ENCODE measurements at regions not wholly inside any gene's neighbourhood (a gene's known extent, or its start where the extent isn't known, plus 50 kb on each side); places are given as distances from the start of the nearest gene placed in this dataset.
"Not testable (repeated sequence)": the region's sequence is repeated elsewhere in the genome, so short reads cannot be mapped to it uniquely, and the experiment has no call there.

DNA sequence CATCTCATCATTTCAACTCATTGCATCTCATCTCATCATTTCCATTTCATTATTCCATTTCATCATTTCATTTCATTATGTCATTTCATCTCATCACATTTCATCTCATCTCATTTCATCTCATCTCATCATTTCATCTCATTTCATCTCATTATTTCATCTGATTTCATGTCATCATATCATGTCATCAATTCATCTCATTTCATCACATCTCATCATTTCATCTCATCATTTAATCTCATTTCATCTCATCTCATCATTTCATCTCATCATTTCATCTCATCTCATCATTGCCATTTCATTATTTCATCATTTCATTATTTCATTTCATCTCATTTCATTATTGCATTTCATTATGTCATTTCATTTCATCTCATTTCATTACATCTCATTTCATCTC is 410.5 kb downstream of the ZNF33B start:
- intact Hi-C loops (cut with DNase I); DNase-seq (ENCODE audit: low spot score): not testable (repeated sequence)

DNA sequence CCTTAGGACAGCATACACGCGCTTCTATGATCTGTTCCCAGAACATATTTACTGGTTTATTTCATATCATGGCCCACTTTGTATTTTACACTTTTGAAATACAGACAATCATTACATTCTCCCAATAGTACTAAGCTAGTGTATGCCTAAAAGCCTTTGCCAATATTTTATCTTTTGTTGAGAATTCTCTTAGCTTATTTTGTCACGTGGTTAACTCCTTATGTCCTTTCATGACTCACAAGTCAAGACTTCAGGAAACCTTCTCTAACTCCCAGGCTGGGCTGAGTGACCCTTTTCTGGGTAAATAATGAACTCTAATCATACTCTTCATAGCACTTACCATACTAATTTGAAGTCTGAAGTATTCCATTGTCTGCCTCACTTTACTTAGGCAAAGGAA is 444.8 kb downstream of the ZNF33B start:
- intact Hi-C loops (cut with DNase I); DNase-seq (ENCODE audit: low spot score): not testable (repeated sequence)

DNA sequence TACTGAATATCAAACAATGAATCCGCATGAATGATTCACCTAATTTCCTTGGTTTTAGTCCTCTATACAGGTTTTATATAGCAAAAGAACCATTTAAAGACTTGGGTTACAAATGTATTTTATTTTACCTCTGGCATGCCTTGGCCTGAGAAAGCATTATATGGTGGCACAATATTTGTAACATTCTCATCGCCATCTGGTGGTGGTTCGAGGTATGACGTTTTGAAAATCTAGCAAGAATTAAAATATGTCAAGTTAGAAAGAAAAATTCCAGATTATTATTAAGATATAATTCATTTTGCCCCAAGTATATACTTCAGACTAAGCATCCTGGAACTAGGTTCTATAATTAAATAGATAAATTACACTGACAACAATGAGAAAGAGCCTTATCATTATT is 445.9 kb downstream of the ZNF33B start:
- intact Hi-C loops (cut with DNase I); DNase-seq (ENCODE audit: low spot score): not testable (repeated sequence)

DNA sequence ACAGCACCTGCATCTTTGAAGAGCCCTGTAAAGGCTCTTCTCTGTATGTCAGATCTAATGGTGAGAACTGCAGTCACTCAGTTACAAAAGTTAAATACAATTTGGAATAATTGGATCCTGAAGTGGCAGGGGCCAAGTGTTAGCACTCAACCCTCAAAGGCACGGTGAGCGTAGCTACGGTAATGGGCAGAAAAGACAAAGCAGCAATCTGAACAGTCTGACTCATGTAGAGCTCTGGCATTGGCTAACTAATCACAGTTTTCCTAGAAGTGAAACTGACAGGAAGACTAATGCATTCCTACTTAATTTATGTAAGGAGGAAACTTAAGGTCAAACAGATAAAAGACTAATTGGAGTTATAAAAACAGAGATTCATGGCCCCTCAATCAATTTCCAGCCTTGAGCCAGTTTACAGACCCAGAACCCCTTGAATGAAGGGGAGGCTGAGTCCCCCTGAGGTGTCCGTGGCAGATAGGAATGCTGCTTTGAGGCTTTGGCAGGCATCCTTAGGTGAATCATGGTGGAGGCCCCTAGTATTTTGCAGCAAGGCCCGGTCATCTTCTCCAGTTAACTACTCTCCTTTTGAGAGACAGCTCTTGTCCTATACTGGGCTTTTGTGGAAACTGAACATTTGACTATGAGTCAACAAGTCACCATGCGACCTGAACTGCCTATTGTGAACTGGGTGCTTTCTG is 450.7 kb downstream of the ZNF33B start:
- intact Hi-C loops (cut with DNase I); DNase-seq (ENCODE audit: low spot score): not testable (repeated sequence)

DNA sequence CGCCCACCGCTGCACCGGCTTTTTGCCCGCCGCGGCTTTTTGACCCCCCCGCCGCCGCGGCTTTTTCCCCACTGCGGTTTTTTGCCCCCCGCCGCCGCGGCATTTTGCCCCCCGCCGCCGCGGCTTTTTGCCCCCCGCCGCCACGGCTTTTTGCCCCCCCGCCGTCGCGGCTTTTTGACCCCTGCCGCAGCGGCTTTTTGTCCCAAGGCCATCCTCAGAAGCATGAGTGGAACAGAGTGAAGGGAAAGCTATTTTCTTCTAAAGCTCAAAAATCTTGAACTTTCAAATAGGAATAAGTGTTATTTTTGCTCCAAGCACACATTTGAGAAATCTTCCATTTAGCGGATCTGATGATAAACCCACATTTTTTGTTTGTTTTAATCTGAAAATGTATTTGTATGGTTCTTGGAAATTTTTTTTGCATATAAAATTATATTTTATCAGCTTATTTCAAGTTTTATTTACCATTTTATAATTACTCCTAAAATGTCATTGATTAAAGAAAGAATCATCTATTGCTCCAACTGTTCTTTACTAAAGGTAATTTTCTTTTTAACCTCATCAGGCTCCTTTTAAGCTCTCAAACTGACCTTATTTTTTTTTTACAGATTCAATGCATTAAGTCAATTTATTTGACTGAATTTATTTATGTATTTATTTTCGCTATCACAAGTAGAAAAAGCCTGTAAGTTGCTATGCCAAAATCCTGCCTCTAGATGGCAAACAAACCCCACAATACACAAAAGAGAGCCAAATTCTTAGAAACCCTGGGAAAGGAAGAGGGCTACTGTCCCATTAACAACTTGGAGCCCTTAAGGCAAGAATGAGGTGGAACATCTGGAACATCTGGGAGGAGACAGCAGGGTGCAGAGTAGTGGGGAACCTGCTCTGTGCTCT is 460.3 kb downstream of the ZNF33B start:
- intact Hi-C loops (cut with DNase I); DNase-seq (ENCODE audit: low spot score): not testable (repeated sequence)

DNA sequence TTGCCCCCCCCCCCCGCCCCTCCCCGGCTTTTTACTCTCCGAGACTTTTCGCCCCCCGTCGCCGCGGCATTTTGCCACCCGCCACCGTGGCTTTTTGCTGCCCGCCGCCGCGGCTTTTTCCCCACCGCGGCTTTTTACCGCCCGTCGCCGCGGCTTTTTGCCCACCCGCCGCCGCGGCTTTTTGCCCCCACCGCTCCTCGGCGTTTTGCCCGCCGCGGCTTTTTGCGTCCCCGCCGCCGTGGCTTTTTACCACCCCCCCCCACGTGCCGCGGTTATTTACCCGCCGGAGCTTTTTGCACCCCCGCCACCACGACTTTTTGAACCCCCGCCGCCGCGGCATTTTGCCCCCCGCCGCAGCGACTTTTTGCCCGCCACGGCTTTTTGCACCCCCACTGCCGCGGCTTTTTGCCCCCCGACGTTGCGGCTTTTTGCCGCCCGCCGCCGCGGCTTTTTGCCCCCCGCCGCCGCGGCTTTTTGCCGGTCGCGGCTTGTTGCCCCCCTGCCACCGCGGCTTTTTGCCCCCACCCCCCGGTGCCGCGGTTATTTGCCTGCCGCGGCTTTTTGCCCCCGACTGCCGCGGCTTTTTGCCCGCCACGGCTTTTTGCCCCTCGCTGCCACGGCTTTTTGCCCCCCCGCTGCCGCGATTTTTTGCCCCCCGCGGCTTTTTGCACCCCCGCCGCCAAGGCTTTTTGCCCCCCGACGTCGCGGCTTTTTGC is 461.1 kb downstream of the ZNF33B start:
- DNase-seq (ENCODE audit: low spot score), result no peak
- intact Hi-C loops (cut with DNase I), result no loop called here

DNA sequence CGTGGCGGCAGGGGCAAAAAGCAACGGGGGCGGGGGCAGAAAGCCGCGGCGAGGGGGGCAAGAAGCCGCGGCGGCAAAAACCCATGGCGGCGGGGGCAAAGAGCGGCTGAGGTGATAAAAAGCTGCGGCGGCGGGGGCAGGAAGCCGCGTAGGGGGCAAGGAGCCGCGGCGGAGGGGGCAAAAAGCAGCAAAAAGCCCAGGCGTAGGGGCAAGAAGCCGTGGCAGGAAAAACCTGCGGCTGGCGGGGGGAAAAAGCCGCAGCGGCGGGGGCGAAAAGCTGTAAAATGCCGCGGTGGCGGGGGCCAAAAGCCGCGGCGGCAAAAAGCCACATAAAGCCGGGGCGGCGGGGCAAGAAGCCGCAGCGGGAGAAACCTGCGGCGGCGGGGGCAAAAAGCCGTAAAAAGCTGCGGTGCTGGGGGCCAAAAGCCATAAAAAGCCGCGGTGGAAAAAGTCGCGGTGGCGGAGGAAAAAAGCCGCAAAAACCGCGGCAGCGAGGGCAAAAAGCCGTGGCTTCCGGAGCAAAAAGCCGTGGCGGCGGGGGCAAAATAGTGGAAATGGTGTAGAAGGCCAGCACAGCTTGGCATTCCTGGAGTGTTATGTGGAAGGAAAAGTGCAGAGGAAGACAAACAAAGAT is 487.8 kb downstream of the ZNF33B start:
- intact Hi-C loops (cut with DNase I), result no loop called here
- DNase-seq (ENCODE audit: low spot score), result no peak

DNA sequence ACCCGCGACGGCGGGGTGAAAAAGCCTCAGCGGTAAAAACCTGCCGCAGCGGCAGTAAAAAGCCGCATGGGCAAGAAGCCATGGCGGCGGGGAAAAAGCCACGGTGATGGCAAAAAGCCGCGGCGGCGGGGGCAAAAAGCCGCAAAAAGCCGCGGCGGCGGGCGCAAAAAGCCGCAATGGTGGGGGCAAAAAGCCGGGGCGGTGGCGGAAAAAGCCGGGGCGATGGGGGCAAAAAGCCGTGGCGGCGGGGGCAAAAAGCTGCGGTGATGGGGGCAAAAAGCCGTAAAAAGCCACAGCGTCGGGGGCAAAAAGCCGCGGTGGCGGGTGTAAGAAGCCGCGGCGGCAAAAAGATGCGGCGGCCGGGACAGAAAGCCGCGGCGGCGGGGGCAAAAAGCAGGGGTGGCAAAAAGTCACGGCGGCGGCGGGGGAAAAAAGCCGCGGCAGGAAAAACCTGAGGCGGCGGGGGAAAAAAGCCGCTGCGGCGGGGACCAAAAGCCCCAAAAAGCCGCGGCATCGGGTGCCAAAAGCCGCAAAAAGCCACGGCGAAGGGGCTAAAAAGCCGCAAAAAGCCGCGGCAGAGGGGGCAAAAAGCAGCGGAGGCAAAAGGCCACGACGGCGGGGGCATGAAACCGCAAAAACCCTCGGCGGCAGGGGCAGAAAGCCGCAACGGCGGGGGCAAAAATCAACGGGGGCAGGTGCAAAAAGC is 488.5 kb downstream of the ZNF33B start:
- intact Hi-C loops (cut with DNase I), result no loop called here
- no peak for DNase-seq (ENCODE audit: low spot score)

DNA sequence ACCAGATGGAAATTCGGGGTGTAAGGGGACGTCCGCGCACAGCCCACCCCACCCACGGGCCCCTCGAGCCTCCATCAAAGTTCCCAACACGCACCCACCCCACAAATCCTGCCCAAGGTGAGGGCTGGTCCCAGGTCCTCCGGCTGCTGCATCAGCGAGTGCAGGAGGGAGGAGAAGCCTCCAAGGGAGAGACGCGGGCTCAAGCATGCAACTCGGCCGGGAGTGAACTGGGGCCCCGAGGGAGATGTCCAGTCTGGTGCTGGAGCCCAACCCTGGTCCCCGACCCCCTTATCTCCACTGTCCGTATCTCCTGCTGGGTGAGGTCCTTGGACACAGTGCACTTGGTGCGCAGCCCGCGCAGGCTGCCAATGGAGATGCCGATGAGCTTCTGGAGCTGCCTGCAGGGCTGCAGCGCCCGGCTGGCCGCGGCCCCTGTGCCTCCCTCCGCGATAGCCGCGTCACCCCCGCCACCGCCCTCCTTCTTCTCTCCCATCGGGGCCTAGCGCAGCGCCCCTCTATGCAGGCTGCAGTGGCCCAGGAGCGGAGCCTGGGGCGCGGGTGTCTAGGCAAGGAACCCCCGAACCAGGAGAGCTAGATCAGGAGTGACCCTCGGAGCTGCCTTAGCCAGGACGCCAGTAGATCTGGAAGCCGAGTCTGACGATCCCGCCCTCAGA is 489.2 kb downstream of the ZNF33B start:
- intact Hi-C loops (cut with DNase I), result no loop called here
- peak; percentile 76 for DNase-seq (ENCODE audit: low spot score)

DNA sequence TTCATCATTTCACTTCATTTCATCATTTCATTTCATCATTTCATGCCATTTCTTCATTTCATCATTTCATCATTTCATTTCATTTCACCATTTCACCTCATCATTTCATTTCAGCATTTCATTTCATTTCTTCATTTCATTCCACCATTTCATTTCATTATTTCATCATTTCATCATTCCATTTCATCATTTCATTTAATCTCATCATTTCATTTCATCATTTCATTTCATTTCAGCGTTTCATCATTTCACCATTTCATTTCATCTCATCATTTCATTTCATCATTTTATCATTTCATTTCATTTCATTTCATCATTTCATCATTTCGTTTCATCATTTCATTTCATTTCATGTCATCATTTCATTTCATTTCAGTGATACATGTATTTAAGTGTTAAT is 492.2 kb downstream of the ZNF33B start:
- DNase-seq (ENCODE audit: low spot score); intact Hi-C loops (cut with DNase I): not testable (repeated sequence)

DNA sequence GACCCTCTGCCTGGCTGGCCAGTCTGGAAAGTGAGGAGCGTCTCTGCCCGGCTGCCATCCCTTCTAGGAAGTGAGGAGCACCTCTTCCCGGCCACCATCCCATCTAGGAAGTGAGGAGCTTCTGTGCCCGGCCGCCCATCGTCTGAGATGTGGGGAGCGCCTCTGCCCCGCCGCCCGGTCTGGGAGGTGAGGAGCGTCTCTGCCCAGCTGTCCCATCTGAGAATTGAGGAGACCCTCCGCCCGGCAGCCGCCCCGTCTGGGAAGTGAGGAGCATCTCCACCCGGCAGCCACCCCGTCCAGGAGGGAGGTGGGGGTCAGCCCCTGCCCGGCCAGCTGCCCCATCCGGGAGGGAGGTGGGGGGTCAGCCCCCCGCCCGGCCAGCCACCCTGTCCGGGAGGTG is 500.3 kb downstream of the ZNF33B start:
- DNase-seq (ENCODE audit: low spot score), result not testable (repeated sequence)

DNA sequence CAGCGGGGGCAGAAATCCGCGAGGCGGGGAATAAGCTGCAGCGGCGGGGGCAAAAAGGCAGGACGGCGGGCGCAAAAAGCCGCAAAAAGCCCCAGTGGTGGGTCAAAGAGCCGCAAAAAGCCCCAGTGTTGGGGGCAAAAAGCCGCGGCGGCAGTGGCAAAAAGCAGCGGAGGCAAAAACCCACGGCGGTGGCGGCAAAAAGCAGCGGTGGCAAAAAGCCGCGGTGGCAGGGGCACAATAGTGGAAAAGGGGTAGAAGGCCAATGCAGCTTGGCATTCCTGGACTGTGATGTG is 525.3 kb downstream of the ZNF33B start:
- intact Hi-C loops (cut with DNase I), result no loop called here

More for the DNA sequence above, 500.3 kb downstream of the ZNF33B start:
- intact Hi-C loops (cut with DNase I), result not testable (repeated sequence)

DNA sequence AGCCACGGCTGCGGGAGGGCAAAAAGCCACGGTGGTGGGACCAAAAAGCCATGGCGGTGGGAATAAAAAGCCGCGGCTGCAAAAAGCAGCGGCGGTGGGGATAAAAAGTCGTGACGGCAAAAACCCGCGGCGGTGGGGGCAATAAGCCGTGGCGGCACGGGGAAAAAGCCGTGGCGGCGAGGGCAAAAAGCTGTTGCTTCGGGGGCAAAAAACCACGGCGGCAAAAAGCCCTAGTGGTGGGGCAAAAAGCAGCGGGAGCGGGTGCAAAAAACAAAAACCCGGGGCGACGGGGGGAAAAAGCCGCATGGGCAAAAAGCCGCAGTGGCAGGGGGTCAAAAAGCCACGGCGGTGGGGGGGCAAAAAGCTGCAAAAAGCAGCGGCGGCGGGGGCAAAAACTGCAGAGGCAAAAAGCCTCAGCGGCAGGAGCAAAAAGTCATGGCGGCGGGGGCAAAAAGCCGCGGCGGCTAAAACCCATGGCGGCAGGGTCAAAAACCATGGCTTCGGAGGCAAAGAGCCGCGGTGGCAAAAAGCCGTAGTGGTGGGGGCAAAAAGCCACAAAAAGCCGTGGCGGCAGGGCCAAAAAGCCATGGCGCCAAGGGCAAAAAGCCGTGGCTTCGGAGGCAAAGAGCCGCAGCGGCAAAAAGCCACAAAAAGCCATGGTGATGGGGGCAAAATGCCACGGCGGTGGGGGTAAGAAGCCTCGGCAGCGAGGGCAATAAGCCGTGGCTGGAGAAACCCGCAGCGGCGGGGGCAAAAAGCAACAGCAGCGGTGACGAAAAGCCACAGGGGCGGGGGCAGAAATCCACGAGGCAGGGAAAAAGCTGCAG is 525.8 kb downstream of the ZNF33B start:
- intact Hi-C loops (cut with DNase I), result no loop called here
- DNase-seq (ENCODE audit: low spot score), result no peak

More for the DNA sequence above, 525.3 kb downstream of the ZNF33B start:
- DNase-seq (ENCODE audit: low spot score), result no peak

DNA sequence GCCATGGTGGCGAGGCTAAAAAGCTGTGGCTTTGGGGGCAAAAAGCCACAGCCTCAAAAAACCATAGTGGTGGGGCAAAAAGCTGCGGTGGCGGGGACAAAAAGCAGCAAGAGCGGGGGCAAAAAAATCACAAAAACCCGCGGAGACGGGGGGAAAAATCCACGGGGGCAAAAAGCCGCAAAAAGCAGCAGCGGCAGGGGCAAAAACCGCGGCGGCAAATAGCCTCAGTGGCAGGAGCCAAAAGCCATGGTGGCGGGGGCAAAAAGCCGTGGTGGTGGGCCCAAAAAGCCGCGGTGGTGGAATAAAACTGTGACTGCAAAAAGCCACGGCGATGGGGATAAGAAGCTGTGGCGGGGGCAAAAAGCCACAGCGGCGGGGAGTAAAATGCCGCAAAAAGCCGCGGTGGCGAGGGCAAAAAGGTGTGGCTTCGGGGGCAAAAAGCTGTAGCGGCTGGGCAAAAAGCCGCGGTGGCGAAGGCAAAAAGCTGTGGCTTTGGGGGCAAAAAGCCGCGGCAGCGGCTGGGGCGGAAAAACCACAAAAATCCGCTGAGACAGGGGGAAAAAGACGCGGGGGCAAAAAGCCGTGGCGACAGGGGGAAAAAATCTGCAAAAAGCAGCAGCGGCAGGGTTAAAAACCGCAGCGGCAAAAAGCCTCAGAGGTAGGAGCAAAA is 526.6 kb downstream of the ZNF33B start:
- intact Hi-C loops (cut with DNase I), result no loop called here
- no peak for DNase-seq (ENCODE audit: low spot score)

DNA sequence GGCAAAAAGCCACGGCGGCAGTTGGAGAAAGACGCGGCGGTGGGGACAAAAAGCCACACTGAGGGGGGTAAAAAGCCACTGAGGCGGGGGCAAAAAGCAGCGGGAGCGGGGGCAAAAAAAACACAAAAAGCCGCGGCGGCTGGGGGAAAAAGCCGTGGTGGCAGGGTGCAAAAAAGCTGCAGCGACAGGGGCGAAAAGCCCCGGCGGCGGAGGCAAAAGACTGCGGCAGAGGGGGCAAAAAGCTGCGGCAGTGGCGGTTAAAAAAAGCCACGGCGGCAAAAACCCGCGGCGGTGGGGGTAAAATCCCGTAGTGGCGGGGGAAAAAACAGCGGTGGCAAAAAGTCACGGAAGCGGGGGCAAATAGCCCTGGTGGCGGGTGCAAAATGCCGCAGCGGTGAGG is 527.3 kb downstream of the ZNF33B start:
- intact Hi-C loops (cut with DNase I), result no loop called here
- DNase-seq (ENCODE audit: low spot score), result no peak
